H9 (cell line): ENCODE measurements at regions not wholly inside any gene's neighbourhood (a gene's known extent, or its start where the extent isn't known, plus 50 kb on each side); places are given as distances from the start of the nearest gene placed in this dataset.

Experiments
- DNase-seq: peaks from one replicate; pipeline ENCODE4 v3.0.0-alpha.2; 2017
- H2AFZ ChIP-seq: one replicate; pipeline ENCODE4 v1.6.1; 2013; ENCODE audit warnings: mild to moderate bottlenecking, low read length, control low read depth, moderate library complexity
- H2AK5ac ChIP-seq: 2 replicates; pipeline ENCODE4 v1.6.1; 2013; ENCODE audit warnings: low read length, control low read depth, mixed read lengths; ENCODE audit not compliant: insufficient read length
- H2BK120ac ChIP-seq: one replicate; pipeline ENCODE4 v1.6.1; 2013; ENCODE audit warnings: low read depth, mild to moderate bottlenecking, low read length, control low read depth, inconsistent platforms; ENCODE audit not compliant: poor library complexity, severe bottlenecking
- H2BK12ac ChIP-seq: 2 replicates; pipeline ENCODE4 v1.6.1; 2013; ENCODE audit warnings: low read length, control low read depth, mixed read lengths, low read depth; ENCODE audit not compliant: insufficient read length
- H2BK15ac ChIP-seq: 2 replicates; pipeline ENCODE4 v1.6.1; 2013; ENCODE audit warnings: low read depth, low read length, control low read depth
- H2BK20ac ChIP-seq: one replicate; pipeline ENCODE4 v1.6.1; 2013; ENCODE audit warnings: low read depth, mild to moderate bottlenecking, low read length, control low read depth, inconsistent platforms; ENCODE audit not compliant: poor library complexity, severe bottlenecking
- H2BK5ac ChIP-seq: 2 replicates; pipeline ENCODE4 v1.6.1; 2013; ENCODE audit warnings: low read length, control low read depth, mixed read lengths; ENCODE audit not compliant: insufficient read length
- H3K14ac ChIP-seq: 2 replicates; pipeline ENCODE4 v1.6.1; 2013; ENCODE audit warnings: low read length, control low read depth; ENCODE audit not compliant: insufficient read depth
- H3K18ac ChIP-seq: 2 replicates; pipeline ENCODE4 v1.6.1; 2013; ENCODE audit warnings: low read depth, mild to moderate bottlenecking, mixed read lengths, low read length, control low read depth; ENCODE audit not compliant: insufficient read length
- H3K23ac ChIP-seq: 2 replicates; pipeline ENCODE4 v1.6.1; 2013; ENCODE audit warnings: low read length, control low read depth, mixed read lengths, low read depth; ENCODE audit not compliant: insufficient read length
- H3K23me2 ChIP-seq: 2 replicates; pipeline ENCODE4 v1.6.1; 2013; ENCODE audit warnings: low read depth, mild to moderate bottlenecking, mixed read lengths, low read length, control low read depth; ENCODE audit not compliant: insufficient read length, poor library complexity, severe bottlenecking
- H3K27ac ChIP-seq: 2 replicates; pipeline ENCODE4 v1.5.1; 2013; ENCODE audit warnings: low read length, control low read depth, mixed read lengths, low read depth; ENCODE audit not compliant: insufficient read length
- H3K27me3 ChIP-seq: 2 replicates; pipeline ENCODE4 v1.6.1; 2013; ENCODE audit warnings: low read length, control low read depth, inconsistent platforms; ENCODE audit not compliant: insufficient read depth
- H3K4ac ChIP-seq: 2 replicates; pipeline ENCODE4 v1.6.1; 2013; ENCODE audit warnings: low read depth, mild to moderate bottlenecking, control low read depth, inconsistent platforms, low read length, moderate library complexity
- H3K4me1 ChIP-seq: 2 replicates; pipeline ENCODE4 v1.6.1; 2013; ENCODE audit warnings: low read length, control low read depth, inconsistent platforms; ENCODE audit not compliant: insufficient read depth
- H3K4me2 ChIP-seq: 2 replicates; pipeline ENCODE4 v1.6.1; 2013; ENCODE audit warnings: low read length, control low read depth, mixed read lengths; ENCODE audit not compliant: insufficient read length, insufficient read depth
- H3K56ac ChIP-seq: 2 replicates; pipeline ENCODE4 v1.6.1; 2013; ENCODE audit warnings: low read depth, mild to moderate bottlenecking, mixed read lengths, low read length, control low read depth; ENCODE audit not compliant: insufficient read length
- H3K79me1 ChIP-seq: 2 replicates; pipeline ENCODE4 v1.6.1; 2013; ENCODE audit warnings: low read depth, mild to moderate bottlenecking, moderate library complexity, low read length, control low read depth, inconsistent platforms; ENCODE audit not compliant: insufficient read depth, poor library complexity, severe bottlenecking
- H3K79me2 ChIP-seq: 2 replicates; pipeline ENCODE4 v1.6.1; 2013; ENCODE audit warnings: low read length, control low read depth, inconsistent platforms; ENCODE audit not compliant: insufficient read depth
- H3K9ac ChIP-seq: 2 replicates; pipeline ENCODE4 v1.6.1; 2013; ENCODE audit warnings: low read length, control low read depth, mixed read lengths; ENCODE audit not compliant: insufficient read length; ENCODE audit errors: extremely low read depth
- H3K9me3 ChIP-seq: one replicate; pipeline ENCODE4 v1.6.1; 2013; ENCODE audit warnings: low read depth, low read length, inconsistent platforms; ENCODE audit not compliant: control insufficient read depth
- H3T11ph ChIP-seq: one replicate; pipeline ENCODE4 v1.6.1; 2013; ENCODE audit warnings: mild to moderate bottlenecking, low read length, control low read depth, inconsistent platforms
- H4K20me1 ChIP-seq: one replicate; pipeline ENCODE4 v1.6.1; 2013; ENCODE audit not compliant: control insufficient read depth, insufficient read length, insufficient read depth
- H4K5ac ChIP-seq: 2 replicates; pipeline ENCODE4 v1.6.1; 2013; ENCODE audit warnings: low read depth, mild to moderate bottlenecking, mixed read lengths, low read length, control low read depth; ENCODE audit not compliant: insufficient read length
- H4K8ac ChIP-seq: replicated peaks from 2 replicates; pipeline ENCODE4 v1.6.1; 2013; ENCODE audit warnings: low read length, control low read depth, mixed read lengths, low read depth; ENCODE audit not compliant: insufficient read length
- H4K91ac ChIP-seq: 2 replicates; pipeline ENCODE4 v1.6.1; 2013; ENCODE audit warnings: low read depth, mild to moderate bottlenecking, moderate library complexity, mixed read lengths, low read length, control low read depth; ENCODE audit not compliant: insufficient read length
- H3K27ac Mint-ChIP-seq, 3 experiments: 2 replicates in 2 of 3; 3 replicates in 1 of 3; pipeline ENCODE4 v1.8.0; 2020 to 2021; ENCODE audit warnings: mixed read lengths in 3 of 3, mild to moderate bottlenecking in 1 of 3, moderate library complexity in 1 of 3
- H3K27me3 Mint-ChIP-seq: 2 replicates; pipeline ENCODE4 v1.8.0; 2021; ENCODE audit warnings: low read depth, mild to moderate bottlenecking, moderate library complexity, mixed read lengths
- H3K36me3 Mint-ChIP-seq, 3 experiments: 2 replicates in 2 of 3; 3 replicates in 1 of 3; pipeline ENCODE4 v1.8.0; 2020 to 2021; ENCODE audit warnings: low read depth in 3 of 3, mixed read lengths in 3 of 3; ENCODE audit not compliant: insufficient read depth in 1 of 3
- H3K4me1 Mint-ChIP-seq, 2 experiments: 2 replicates each; pipeline ENCODE4 v1.8.0; 2020; ENCODE audit warnings: mixed read lengths in 2 of 2
- H3K4me3 Mint-ChIP-seq, 2 experiments: 2 replicates in 1 of 2; 3 replicates in 1 of 2; pipeline ENCODE4 v1.8.0; 2020 to 2021; ENCODE audit warnings: mild to moderate bottlenecking in 2 of 2, mixed read lengths in 2 of 2, moderate library complexity in 1 of 2
- H3K9me3 Mint-ChIP-seq, 2 experiments: 2 replicates in 1 of 2; 3 replicates in 1 of 2; pipeline ENCODE4 v1.8.0; 2020; ENCODE audit warnings: mild to moderate bottlenecking in 2 of 2, mixed read lengths in 2 of 2, moderate library complexity in 1 of 2
- CTCF ChIP-seq: fragments of 200-600 bp; sonication (generic); conservative IDR thresholded peaks from 3 replicates; pipeline ENCODE4 v1.8.0; 2021; ENCODE audit warnings: antibody characterized with exemption, mild to moderate bottlenecking
- WGBS: extraction: QIAGEN DNeasy Blood & Tissue Kit; methylation state at CpG from one replicate; pipeline ENCODE4 v1.1.7; 2013; ENCODE audit warnings: missing lambda C conversion rate, low lambda C conversion rate, mixed read lengths; ENCODE audit not compliant: insufficient read length; ENCODE audit errors: extremely low coverage; 5-methylcytosine and 5-hydroxymethylcytosine counted together

GRCh38 chr2:100673691-100674485, 111.1 kb downstream of the PDCL3 start:
- Histone ChIP-seq H2BK5ac (no peak overlapping the region), H3K79me1 (no peaks in the 10 kb centered on the region), H2BK12ac (no peak overlapping the region), H2BK20ac (no peak overlapping the region), H3K4me1 (no peaks in the 10 kb centered on the region), H4K20me1 (no peaks in the 10 kb centered on the region), H2BK120ac (no peak overlapping the region), H3K27ac (no peak overlapping the region), H3K79me2 (no peaks in the 10 kb centered on the region), H2BK15ac (no peak overlapping the region), H3K23me2 (no peaks in the 10 kb centered on the region), H4K91ac (no peak overlapping the region), H3K14ac (no peak overlapping the region), H2AFZ (no peak overlapping the region), H4K8ac (no peak overlapping the region), H3K4me2 (no peak overlapping the region), H3K23ac (no peak overlapping the region), H4K5ac (no peak overlapping the region), H3K27me3 (no peaks in the 10 kb centered on the region), H3K9ac (no peak overlapping the region), H3K9me3 (no peaks in the 10 kb centered on the region), H2AK5ac (no peak overlapping the region), H3K4ac (no peak overlapping the region), H3T11ph (no peak overlapping the region), H3K56ac (no peak overlapping the region), H3K18ac (no peak overlapping the region)
- Mint-ChIP-seq H3K4me1 (0 out of 4 replicates have a peak, but pooled peaks cover 0 to 2% of the 10 kb centered on the region in 2 experiments), H3K36me3 (no peaks in the 10 kb centered on the region), H3K27me3 (no peaks in the 10 kb centered on the region), H3K9me3 (no peaks in the 10 kb centered on the region), H3K27ac (no peak overlapping the region; a peak in 1 of 7 replicates), H3K4me3 (no peak overlapping the region)
- no peak for TF ChIP-seq CTCF
- no CpG with 5 or more reads among the region's 15 CpGs for WGBS
- no peak for DNase-seq
